Activated CD8-positive, alpha-beta T cell treated with anti-CD3 and anti-CD28 coated beads for 36 hours (primary cell): ENCODE measurements at regions not wholly inside any gene's neighbourhood (a gene's known extent, or its start where the extent isn't known, plus 50 kb on each side); places are given as distances from the start of the nearest gene placed in this dataset.

Source experiments
- ATAC-seq: fragments of 200-7000 bp; cut with Tn5 transposase; one replicate; pipeline ENCODE4 v1.10.0; 2021; ENCODE audit warnings: mild to moderate bottlenecking, moderate library complexity
- CTCF ChIA-PET: fragments of 350-600 bp; sonication (Branson Sonifier 250); formaldehyde crosslinking; loops from one replicate; lab custom pipeline; 2021; ENCODE audit warnings: antibody characterized with exemption; lab: Charles Lee
- POLR2A ChIA-PET: fragments of 350-600 bp; sonication (Branson Sonifier 250); formaldehyde crosslinking; loops from one replicate; lab custom pipeline; 2021; ENCODE audit warnings: antibody characterized with exemption; lab: Charles Lee
- DNase-seq: peaks from one replicate; pipeline ENCODE4 v3.0.0-alpha.2; 2020
- H3K27ac Mint-ChIP-seq: one replicate; pipeline ENCODE4 v1.8.0; 2021; ENCODE audit warnings: mild to moderate bottlenecking, mixed read lengths
- H3K27me3 Mint-ChIP-seq: one replicate; pipeline ENCODE4 v1.8.0; 2021; ENCODE audit warnings: mixed read lengths
- H3K36me3 Mint-ChIP-seq: one replicate; pipeline ENCODE4 v1.8.0; 2021; ENCODE audit warnings: low read depth, mixed read lengths
- H3K4me1 Mint-ChIP-seq: one replicate; pipeline ENCODE4 v1.8.0; 2021; ENCODE audit warnings: low read depth, mixed read lengths
- H3K4me3 Mint-ChIP-seq: one replicate; pipeline ENCODE4 v1.8.0; 2021; ENCODE audit warnings: mild to moderate bottlenecking, moderate library complexity, mixed read lengths
- H3K9me3 Mint-ChIP-seq: one replicate; pipeline ENCODE4 v1.8.0; 2021; ENCODE audit warnings: mixed read lengths
- CTCF ChIP-seq: fragments of 200-600 bp; IDR thresholded peaks from one replicate; pipeline ENCODE4 v1.8.0; 2022; ENCODE audit warnings: antibody characterized with exemption, mild to moderate bottlenecking
- intact Hi-C: fragments of 100-400 bp; cut with micrococcal nuclease; formaldehyde crosslinking; loops from one replicate; pipeline ENCODE4 v1.10.0; 2022

DNA sequence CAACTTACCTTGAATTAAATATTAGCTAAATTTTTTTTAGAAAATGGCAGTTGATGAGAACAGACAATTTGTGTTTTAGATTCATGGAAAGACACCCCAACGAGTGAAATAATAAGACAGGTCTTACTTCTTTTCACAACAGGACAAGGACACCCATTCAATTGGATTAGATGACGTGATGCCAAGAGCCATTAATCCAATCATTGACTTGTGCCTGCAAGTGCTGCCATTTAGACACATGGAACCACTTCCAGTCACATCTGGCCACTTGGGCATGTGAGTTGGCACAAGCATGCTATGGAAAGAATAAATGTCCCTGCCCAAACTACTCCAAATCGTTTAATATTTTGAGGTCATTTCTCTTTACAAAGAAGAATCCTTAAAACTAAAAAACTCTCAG is 1308.8 kb downstream of the ROBO2 start:
- DNase-seq, result no peak
- Mint-ChIP-seq H3K4me1 (no peaks in the 10 kb centered on the region), H3K4me3 (no peak overlapping the region), H3K36me3 (no peaks in the 10 kb centered on the region), H3K27ac (no peak overlapping the region), H3K27me3 (no peaks in the 10 kb centered on the region), H3K9me3 (peaks cover 11% of the 10 kb centered on the region)
- no peak for TF ChIP-seq CTCF
- intact Hi-C loops, result no loop called here
- CTCF ChIA-PET, result no interaction called here
- POLR2A ChIA-PET, result no interaction called here
- no peak for ATAC-seq

DNA sequence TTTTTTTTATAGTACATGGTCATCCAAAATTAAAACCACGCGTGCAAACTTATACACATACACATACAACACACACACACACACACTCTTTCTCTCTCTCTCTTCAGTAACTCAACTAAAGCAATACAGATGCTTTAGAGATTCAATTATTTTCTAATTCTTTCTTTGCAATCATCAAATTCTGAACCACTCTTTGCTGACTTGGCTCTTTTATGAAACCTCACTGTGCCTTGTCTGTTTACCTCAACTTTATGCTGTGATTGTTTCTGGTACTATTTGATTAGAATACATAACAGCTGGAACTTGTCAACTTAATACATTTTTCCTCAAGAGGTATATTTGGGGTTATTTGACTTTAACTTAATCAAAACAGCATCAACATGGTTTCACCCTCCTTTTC is 1309.7 kb downstream of the ROBO2 start:
- H3K36me3 Mint-ChIP-seq, result no peaks in the 10 kb centered on the region
- no peak overlapping the region for H3K27ac Mint-ChIP-seq
- no peak for TF ChIP-seq CTCF
- H3K27me3 Mint-ChIP-seq, result no peaks in the 10 kb centered on the region
- ATAC-seq, result no peak
- H3K4me1 Mint-ChIP-seq, result no peaks in the 10 kb centered on the region
- CTCF ChIA-PET, result no interaction called here
- DNase-seq, result no peak
- POLR2A ChIA-PET, result no interaction called here
- H3K9me3 Mint-ChIP-seq, result peaks cover 10% of the 10 kb centered on the region
- intact Hi-C loops, result no loop called here
- no peak overlapping the region for H3K4me3 Mint-ChIP-seq

DNA sequence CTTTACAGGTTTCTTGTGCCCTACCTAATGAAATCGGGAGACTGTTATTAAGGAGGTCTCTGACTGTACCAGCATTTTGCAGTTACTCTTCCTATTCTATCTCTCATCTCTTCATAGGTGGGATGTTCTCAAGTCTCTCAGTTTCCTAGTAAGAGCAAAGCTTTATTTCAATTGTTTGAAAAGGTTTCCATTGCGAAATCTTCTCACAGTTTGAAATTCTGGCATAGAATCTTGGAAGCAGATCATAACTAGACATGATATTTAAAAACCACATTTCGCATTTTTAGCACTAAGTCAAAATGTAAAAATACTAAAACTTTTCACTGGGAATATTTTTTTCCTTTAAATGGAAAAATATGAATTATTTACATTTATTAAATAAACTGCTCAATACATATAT is 1311.4 kb downstream of the ROBO2 start:
- DNase-seq, result no peak
- Mint-ChIP-seq H3K27me3 (no peaks in the 10 kb centered on the region), H3K27ac (no peak overlapping the region), H3K4me1 (no peaks in the 10 kb centered on the region), H3K9me3 (peaks cover 7% of the 10 kb centered on the region), H3K36me3 (no peaks in the 10 kb centered on the region), H3K4me3 (no peak overlapping the region)
- POLR2A ChIA-PET, result no interaction called here
- intact Hi-C loops, result no loop called here
- CTCF ChIA-PET, result no interaction called here
- no peak for ATAC-seq
- TF ChIP-seq CTCF, result no peak

GRCh38 chr3:78353231-78353630 is 1313.3 kb downstream of the ROBO2 start:
- Mint-ChIP-seq H3K27me3 (no peaks in the 10 kb centered on the region), H3K36me3 (no peaks in the 10 kb centered on the region), H3K4me1 (no peaks in the 10 kb centered on the region), H3K9me3 (peaks cover 6% of the 10 kb centered on the region), H3K27ac (no peak overlapping the region), H3K4me3 (no peak overlapping the region)
- TF ChIP-seq CTCF, result no peak
- ATAC-seq, result no peak
- ChIA-PET POLR2A (no interaction called here), CTCF (no interaction called here)
- no peak for DNase-seq
- intact Hi-C loops, result no loop called here

- CTCF ChIA-PET, result no interaction called here
- Mint-ChIP-seq H3K27me3 (no peaks in the 10 kb centered on the region), H3K4me3 (no peak overlapping the region), H3K9me3 (peaks cover 1% of the 10 kb centered on the region), H3K36me3 (no peaks in the 10 kb centered on the region), H3K27ac (no peak overlapping the region), H3K4me1 (no peaks in the 10 kb centered on the region)
- TF ChIP-seq CTCF, result no peak
- DNase-seq, result no peak
- intact Hi-C loops, result no loop called here
- ATAC-seq, result no peak
- POLR2A ChIA-PET, result no interaction called here
Observed at GRCh38 chr3:78360849-78361248, 1321.0 kb downstream of the ROBO2 start.
